Suprapubic skin (tissue), 3 donors: ENCODE measurements at regions not wholly inside any gene's neighbourhood (a gene's known extent, or its start where the extent isn't known, plus 50 kb on each side); places are given as distances from the start of the nearest gene placed in this dataset.

Source experiments
- CTCF ChIP-seq, 2 donors: fragments of 200-600 bp in 1 of 2; fragments of 450-650 bp in 1 of 2; sonication (generic) in 1 of 2; IDR thresholded peaks; one replicate each; pipeline ENCODE4 v1.5.1; 2016 to 2019; ENCODE audit warnings: antibody characterized with exemption in 2 of 2, mild to moderate bottlenecking in 1 of 2, moderate library complexity in 1 of 2
- POLR2AphosphoS5 ChIP-seq, 3 donors: sonication (generic); formaldehyde crosslinking; IDR thresholded peaks; one replicate each; pipeline ENCODE4 v1.6.1; 2017; ENCODE audit warnings: antibody characterized with exemption in 3 of 3

GRCh38 chr4:129342819-129343408 lies 247.0 kb downstream of the C4orf33 start:
- TF ChIP-seq POLR2AphosphoS5 (IDR thresholded peaks at IDR 0.05) (peak in 1 of 3 donors; percentile 20), CTCF (IDR thresholded peaks at IDR 0.05) (no peak)
